ENCODE measurements at regions not wholly inside any gene's neighbourhood (a gene's known extent, or its start where the extent isn't known, plus 50 kb on each side); places are given as distances from the start of the nearest gene placed in this dataset.

GRCh38 chr9:1236061-1236460, 185.9 kb downstream of the DMRT2 start:
- Histone ChIP-seq H3K4me3 (no peak overlapping the region), H3K27me3 (ENCODE audit: insufficient read depth) (no peaks in the 10 kb centered on the region), H3F3A (replicated peaks; ENCODE audit: low read depth) (no peaks in the 10 kb centered on the region), H3K79me2 (replicated peaks; ENCODE audit: insufficient read depth) (no peaks in the 10 kb centered on the region), H2AFZ (no peak overlapping the region), H3K4me2 (no peak overlapping the region), H3K9me2 (ENCODE audit: insufficient read depth) (0 out of 2 replicates have a peak, but pooled peaks cover 3% of the 10 kb centered on the region), H3K27ac (ENCODE audit: low read depth) (no peak overlapping the region), H4K20me1 (replicated peaks; ENCODE audit: insufficient read depth) (0 out of 2 replicates have a peak, but pooled peaks cover 3% of the 10 kb centered on the region), H3K36me3 (ENCODE audit: insufficient read depth) (no peaks in the 10 kb centered on the region), H3K4me1 (ENCODE audit: insufficient read depth) (no peaks in the 10 kb centered on the region)
- Mint-ChIP-seq H3K9me3 (peaks cover 8% of the 10 kb centered on the region; the same call in 1 of the 3 replicates), H3K4me1 (no peaks in the 10 kb centered on the region; the same call in 2 of the 3 replicates), H3K4me3 (no peak overlapping the region), H3K27me3 (ENCODE audit: insufficient read depth, low read depth, poor library complexity) (peaks cover 5% of the 10 kb centered on the region), H3K27ac (no peak overlapping the region), H3K36me3 (ENCODE audit: low read depth) (peaks cover 4% of the 10 kb centered on the region; the same call in 1 of the 3 replicates)
- no peak for ATAC-seq
- DNase-seq (ENCODE audit: low spot score) = no peak
- TF ChIP-seq JUNB (IDR thresholded peaks at IDR 0.05; ENCODE audit: unreplicated experiment) (no peak), NANOG (IDR thresholded peaks at IDR 0.05; ENCODE audit: borderline replicate concordance) (no peak), ZNF462 (CRISPR knock-in tag; IDR thresholded peaks at IDR 0.05) (no peak), EZH2 (IDR thresholded peaks at IDR 0.05; ENCODE audit: low read depth, unreplicated experiment) (no peak), ZNF331 (CRISPR knock-in tag; IDR thresholded peaks at IDR 0.05; ENCODE audit: low read depth) (no peak), STAT1 (IDR thresholded peaks at IDR 0.05; ENCODE audit: unreplicated experiment) (no peak), ZNF114 (CRISPR knock-in tag; IDR thresholded peaks at IDR 0.05) (no peak), CTCF (conservative IDR thresholded peaks at IDR 0.05; ENCODE audit: low read depth in 2 of 2) (no peak), EZH2phosphoT487 (IDR thresholded peaks at IDR 0.05; ENCODE audit: unreplicated experiment) (no peak), POLR2AphosphoS5 (IDR thresholded peaks at IDR 0.05; ENCODE audit: low read depth) (no peak), CREB1 (CRISPR knock-in tag; IDR thresholded peaks at IDR 0.05; ENCODE audit: low read depth) (no peak)
- TF ChIP-seq, protein P1, sequence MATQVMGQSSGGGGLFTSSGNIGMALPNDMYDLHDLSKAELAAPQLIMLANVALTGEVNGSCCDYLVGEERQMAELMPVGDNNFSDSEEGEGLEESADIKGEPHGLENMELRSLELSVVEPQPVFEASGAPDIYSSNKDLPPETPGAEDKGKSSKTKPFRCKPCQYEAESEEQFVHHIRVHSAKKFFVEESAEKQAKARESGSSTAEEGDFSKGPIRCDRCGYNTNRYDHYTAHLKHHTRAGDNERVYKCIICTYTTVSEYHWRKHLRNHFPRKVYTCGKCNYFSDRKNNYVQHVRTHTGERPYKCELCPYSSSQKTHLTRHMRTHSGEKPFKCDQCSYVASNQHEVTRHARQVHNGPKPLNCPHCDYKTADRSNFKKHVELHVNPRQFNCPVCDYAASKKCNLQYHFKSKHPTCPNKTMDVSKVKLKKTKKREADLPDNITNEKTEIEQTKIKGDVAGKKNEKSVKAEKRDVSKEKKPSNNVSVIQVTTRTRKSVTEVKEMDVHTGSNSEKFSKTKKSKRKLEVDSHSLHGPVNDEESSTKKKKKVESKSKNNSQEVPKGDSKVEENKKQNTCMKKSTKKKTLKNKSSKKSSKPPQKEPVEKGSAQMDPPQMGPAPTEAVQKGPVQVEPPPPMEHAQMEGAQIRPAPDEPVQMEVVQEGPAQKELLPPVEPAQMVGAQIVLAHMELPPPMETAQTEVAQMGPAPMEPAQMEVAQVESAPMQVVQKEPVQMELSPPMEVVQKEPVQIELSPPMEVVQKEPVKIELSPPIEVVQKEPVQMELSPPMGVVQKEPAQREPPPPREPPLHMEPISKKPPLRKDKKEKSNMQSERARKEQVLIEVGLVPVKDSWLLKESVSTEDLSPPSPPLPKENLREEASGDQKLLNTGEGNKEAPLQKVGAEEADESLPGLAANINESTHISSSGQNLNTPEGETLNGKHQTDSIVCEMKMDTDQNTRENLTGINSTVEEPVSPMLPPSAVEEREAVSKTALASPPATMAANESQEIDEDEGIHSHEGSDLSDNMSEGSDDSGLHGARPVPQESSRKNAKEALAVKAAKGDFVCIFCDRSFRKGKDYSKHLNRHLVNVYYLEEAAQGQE (IDR thresholded peaks at IDR 0.05; ENCODE audit: unreplicated experiment) = no peak
- TF ChIP-seq, protein P2, sequence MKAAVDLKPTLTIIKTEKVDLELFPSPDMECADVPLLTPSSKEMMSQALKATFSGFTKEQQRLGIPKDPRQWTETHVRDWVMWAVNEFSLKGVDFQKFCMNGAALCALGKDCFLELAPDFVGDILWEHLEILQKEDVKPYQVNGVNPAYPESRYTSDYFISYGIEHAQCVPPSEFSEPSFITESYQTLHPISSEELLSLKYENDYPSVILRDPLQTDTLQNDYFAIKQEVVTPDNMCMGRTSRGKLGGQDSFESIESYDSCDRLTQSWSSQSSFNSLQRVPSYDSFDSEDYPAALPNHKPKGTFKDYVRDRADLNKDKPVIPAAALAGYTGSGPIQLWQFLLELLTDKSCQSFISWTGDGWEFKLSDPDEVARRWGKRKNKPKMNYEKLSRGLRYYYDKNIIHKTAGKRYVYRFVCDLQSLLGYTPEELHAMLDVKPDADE (IDR thresholded peaks at IDR 0.05) = no peak

Data from GM23338 (cell line).